Breast epithelium (tissue), 4 donors: ENCODE measurements at regions not wholly inside any gene's neighbourhood (a gene's known extent, or its start where the extent isn't known, plus 50 kb on each side); places are given as distances from the start of the nearest gene placed in this dataset.
"Not testable (repeated sequence)": the region's sequence is repeated elsewhere in the genome, so short reads cannot be mapped to it uniquely, and the experiment has no call there.

ENCODE experiments used
- DNase-seq, 2 donors: peaks; one replicate each; pipeline ENCODE4 v3.0.0-alpha.2; 2019; ENCODE audit warnings: low spot score in 2 of 2
- H3K27ac ChIP-seq, 2 donors: fragments of 200-600 bp; sonication (generic) in 1 of 2; one replicate each; pipeline ENCODE4 v1.5.1; 2016 to 2019; ENCODE audit warnings: mild to moderate bottlenecking in 1 of 2
- H3K27me3 ChIP-seq, 2 donors: fragments of 200-600 bp; sonication (generic) in 1 of 2; one replicate each; pipeline versions ENCODE4 v1.5.1 to v1.6.0; 2017 to 2019; ENCODE audit warnings: control low read depth in 1 of 2, mild to moderate bottlenecking in 1 of 2
- H3K36me3 ChIP-seq: fragments of 200-600 bp; one replicate; pipeline ENCODE4 v1.5.1; 2019
- H3K4me1 ChIP-seq, 2 donors: fragments of 200-600 bp; sonication (generic); one replicate each; pipeline ENCODE4 v1.5.1; 2016 to 2019; ENCODE audit warnings: control low read depth in 1 of 2
- H3K4me3 ChIP-seq, 3 donors: fragments of 200-600 bp; sonication (generic); 1 replicate in 2 of 3; 2 replicates in 1 of 3; pipeline ENCODE4 v1.5.1; 2016 to 2019; ENCODE audit warnings: mild to moderate bottlenecking in 3 of 3, moderate library complexity in 2 of 3
- H3K9me3 ChIP-seq, 2 donors: fragments of 200-600 bp; sonication (generic) in 1 of 2; one replicate each; pipeline ENCODE4 v1.5.1; 2016 to 2019; ENCODE audit warnings: control low read depth in 1 of 2
- POLR2A ChIP-seq: fragments of 450-650 bp; IDR thresholded peaks from one replicate; pipeline ENCODE4 v1.6.1; 2016; ENCODE audit warnings: antibody characterized with exemption, mild to moderate bottlenecking, moderate library complexity
- POLR2AphosphoS5 ChIP-seq, 3 donors: sonication (generic); formaldehyde crosslinking; IDR thresholded peaks; one replicate each; pipeline ENCODE4 v1.6.1; 2017; ENCODE audit warnings: antibody characterized with exemption in 3 of 3
- intact Hi-C: fragments of 100-400 bp; cut with DNase I; formaldehyde crosslinking; loops from one replicate; pipeline ENCODE4 v1.15.1; 2023; ENCODE audit warnings: low total_unique reads
- TF ChIP-seq, protein P1 (sequence below), 3 donors: fragments of 450-650 bp; IDR thresholded peaks; one replicate each; pipeline ENCODE4 v1.5.1; 2016 to 2017; ENCODE audit warnings: antibody characterized with exemption in 3 of 3, mild to moderate bottlenecking in 3 of 3, moderate library complexity in 3 of 3

- Histone ChIP-seq H3K27ac (no peak overlapping the region), H3K9me3 (peaks cover 5 to 13% of the 10 kb centered on the region in 2 donors), H3K36me3 (no peaks in the 10 kb centered on the region), H3K4me1 (no peaks in the 10 kb centered on the region), H3K4me3 (no peak overlapping the region), H3K27me3 (no peaks in the 10 kb centered on the region)
- no peak for TF ChIP-seq POLR2AphosphoS5 (IDR thresholded peaks at IDR 0.05)
- TF ChIP-seq, protein P1, sequence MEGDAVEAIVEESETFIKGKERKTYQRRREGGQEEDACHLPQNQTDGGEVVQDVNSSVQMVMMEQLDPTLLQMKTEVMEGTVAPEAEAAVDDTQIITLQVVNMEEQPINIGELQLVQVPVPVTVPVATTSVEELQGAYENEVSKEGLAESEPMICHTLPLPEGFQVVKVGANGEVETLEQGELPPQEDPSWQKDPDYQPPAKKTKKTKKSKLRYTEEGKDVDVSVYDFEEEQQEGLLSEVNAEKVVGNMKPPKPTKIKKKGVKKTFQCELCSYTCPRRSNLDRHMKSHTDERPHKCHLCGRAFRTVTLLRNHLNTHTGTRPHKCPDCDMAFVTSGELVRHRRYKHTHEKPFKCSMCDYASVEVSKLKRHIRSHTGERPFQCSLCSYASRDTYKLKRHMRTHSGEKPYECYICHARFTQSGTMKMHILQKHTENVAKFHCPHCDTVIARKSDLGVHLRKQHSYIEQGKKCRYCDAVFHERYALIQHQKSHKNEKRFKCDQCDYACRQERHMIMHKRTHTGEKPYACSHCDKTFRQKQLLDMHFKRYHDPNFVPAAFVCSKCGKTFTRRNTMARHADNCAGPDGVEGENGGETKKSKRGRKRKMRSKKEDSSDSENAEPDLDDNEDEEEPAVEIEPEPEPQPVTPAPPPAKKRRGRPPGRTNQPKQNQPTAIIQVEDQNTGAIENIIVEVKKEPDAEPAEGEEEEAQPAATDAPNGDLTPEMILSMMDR (IDR thresholded peaks at IDR 0.05): no peak
- TF ChIP-seq POLR2A: no peak
- intact Hi-C loops: no loop called here
- no peak for DNase-seq
These were observed 237.3 kb upstream of the THUMPD2 start for GRCh38 chr2:40016151-40016885.

DNA sequence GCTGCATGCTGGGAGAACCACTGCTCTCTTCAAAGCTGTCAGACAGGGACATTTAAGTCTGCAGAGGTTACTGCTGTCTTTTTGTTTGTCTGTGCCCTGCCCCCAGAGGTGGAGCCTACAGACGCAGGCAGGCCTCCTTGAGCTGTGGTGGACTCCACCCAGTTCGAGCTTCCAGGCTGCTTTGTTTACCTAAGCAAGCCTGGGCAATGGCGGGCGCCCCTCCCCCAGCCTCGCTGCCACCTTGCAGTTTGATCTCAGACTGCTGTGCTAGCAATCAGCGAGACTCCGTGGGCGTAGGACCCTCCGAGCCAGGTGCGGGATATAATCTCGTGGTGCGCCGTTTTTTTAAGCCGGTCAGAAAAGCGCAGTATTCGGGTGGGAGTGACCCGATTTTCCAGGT is 234.9 kb upstream of the THUMPD2 start:
- H3K27ac ChIP-seq, intact Hi-C loops, H3K27me3 ChIP-seq, H3K4me1 ChIP-seq, DNase-seq, H3K36me3 ChIP-seq, H3K9me3 ChIP-seq, H3K4me3 ChIP-seq: not testable (repeated sequence)

- no peaks in the 10 kb centered on the region for H3K27me3 ChIP-seq
- TF ChIP-seq, protein P1 (IDR thresholded peaks at IDR 0.05): no peak
- no peak for TF ChIP-seq POLR2AphosphoS5 (IDR thresholded peaks at IDR 0.05)
- no peak for TF ChIP-seq POLR2A
- intact Hi-C loops: no loop called here
- H3K4me3 ChIP-seq: no peak overlapping the region
- no peaks in the 10 kb centered on the region for H3K9me3 ChIP-seq
- H3K36me3 ChIP-seq: no peaks in the 10 kb centered on the region
- H3K4me1 ChIP-seq: no peaks in the 10 kb centered on the region
- H3K27ac ChIP-seq: no peak overlapping the region
- no peak for DNase-seq
These were observed 225.3 kb upstream of the THUMPD2 start for GRCh38 chr2:40004336-40004735.

- no peak for TF ChIP-seq POLR2A
- TF ChIP-seq POLR2AphosphoS5 (IDR thresholded peaks at IDR 0.05): no peak
- TF ChIP-seq, protein P1 (IDR thresholded peaks at IDR 0.05): no peak
- no peaks in the 10 kb centered on the region for H3K4me1 ChIP-seq
- intact Hi-C loops: no loop called here
- no peak overlapping the region for H3K4me3 ChIP-seq
- no peaks in the 10 kb centered on the region for H3K9me3 ChIP-seq
- H3K36me3 ChIP-seq: no peaks in the 10 kb centered on the region
- no peak overlapping the region for H3K27ac ChIP-seq
- no peak for DNase-seq
- H3K27me3 ChIP-seq: no peaks in the 10 kb centered on the region
These were observed 223.3 kb upstream of the THUMPD2 start for GRCh38 chr2:40002339-40002738.

DNA sequence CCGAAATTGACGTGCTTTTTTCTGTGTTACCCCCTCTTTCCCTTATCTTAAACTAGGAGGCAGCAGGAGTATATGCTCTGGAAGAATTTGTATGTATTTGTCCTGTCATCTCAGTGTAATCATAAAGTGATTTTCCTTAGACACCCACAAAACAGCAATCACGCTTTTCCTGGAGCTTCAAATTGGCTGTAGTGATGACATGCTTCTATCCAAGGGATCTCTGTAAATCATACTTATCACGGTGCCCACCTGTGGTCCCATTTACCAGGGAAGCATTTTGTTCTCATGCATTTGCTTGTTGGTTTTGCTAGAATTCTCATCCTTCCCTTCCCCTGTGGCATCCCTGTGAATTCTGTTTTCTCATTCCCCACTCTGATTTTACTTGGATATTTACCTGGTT is 220.8 kb upstream of the THUMPD2 start:
- H3K4me1 ChIP-seq: no peaks in the 10 kb centered on the region
- DNase-seq: no peak
- no peak overlapping the region for H3K27ac ChIP-seq
- H3K27me3 ChIP-seq: no peaks in the 10 kb centered on the region
- no peak overlapping the region for H3K4me3 ChIP-seq
- intact Hi-C loops: no loop called here
- H3K9me3 ChIP-seq: no peaks in the 10 kb centered on the region
- no peaks in the 10 kb centered on the region for H3K36me3 ChIP-seq
- no peak for TF ChIP-seq POLR2A
- TF ChIP-seq, protein P1 (IDR thresholded peaks at IDR 0.05): no peak
- no peak for TF ChIP-seq POLR2AphosphoS5 (IDR thresholded peaks at IDR 0.05)
